SK-N-SH (cell line): ENCODE measurements at regions not wholly inside any gene's neighbourhood (a gene's known extent, or its start where the extent isn't known, plus 50 kb on each side); places are given as distances from the start of the nearest gene placed in this dataset.

Source experiments
- CTCF ChIA-PET: fragments of 300-600, 350-600 bp; formaldehyde crosslinking; extraction: SDS; loops from one replicate; lab custom pipeline; 2021; lab: Yijun Ruan, JAX
- POLR2A ChIA-PET: fragments of 350-600 bp; sonication (Branson Sonifier 250); formaldehyde crosslinking; extraction: SDS; loops from one replicate; lab custom pipeline; 2020; ENCODE audit warnings: antibody characterized with exemption, inconsistent platforms; lab: Yijun Ruan, JAX
- DNase-seq: peaks from one replicate; pipeline ENCODE4 v3.0.0; 2012
- H2AFZ ChIP-seq: fragments of 200-600 bp; sonication (generic); 2 replicates; pipeline ENCODE4 v1.8.1; 2016; ENCODE audit warnings: antibody characterized with exemption, mild to moderate bottlenecking, low read depth
- H3F3A ChIP-seq: fragments of 200-600 bp; sonication (generic); replicated peaks from 2 replicates; pipeline ENCODE3; 2016; ENCODE audit warnings: antibody characterized with exemption, mild to moderate bottlenecking; ENCODE audit not compliant: insufficient read depth
- H3K27ac ChIP-seq, 2 experiments: fragments of 200-500 bp in 1 of 2; fragments of 200-600 bp in 1 of 2; sonication (Bioruptor generic) in 1 of 2; sonication (generic), shearing (Covaris generic) in 1 of 2; 2 replicates each; pipeline versions ENCODE4 v1.5.1 to v1.6.1; 2014 to 2016; ENCODE audit warnings: low read depth in 2 of 2, inconsistent platforms in 1 of 2, low read length in 1 of 2, mild to moderate bottlenecking in 1 of 2, mixed read lengths in 1 of 2
- H3K27me3 ChIP-seq: fragments of 200-600 bp; sonication (generic), shearing (Covaris generic); 2 replicates; pipeline ENCODE4 v1.6.1; 2016; ENCODE audit warnings: mixed run types; ENCODE audit not compliant: insufficient read depth
- H3K36me3 ChIP-seq, 2 experiments: fragments of 200-500 bp in 1 of 2; fragments of 200-600 bp in 1 of 2; sonication (Bioruptor generic) in 1 of 2; sonication (generic) in 1 of 2; replicated peaks in 1 of 2; 2 replicates each; pipeline versions ENCODE3 to v1.5.1; 2014 to 2016; ENCODE audit warnings: low read length in 1 of 2, mild to moderate bottlenecking in 1 of 2; ENCODE audit not compliant: insufficient read depth in 2 of 2, control insufficient read depth in 1 of 2
- H3K4me1 ChIP-seq, 2 experiments: fragments of 200-500 bp in 1 of 2; fragments of 200-600 bp in 1 of 2; sonication (Bioruptor generic) in 1 of 2; sonication (generic), shearing (Covaris generic) in 1 of 2; 2 replicates each; pipeline versions ENCODE4 v1.5.1 to v1.6.1; 2014 to 2016; ENCODE audit warnings: low read depth in 1 of 2, low read length in 1 of 2, mixed run types in 1 of 2; ENCODE audit not compliant: insufficient read depth in 2 of 2, control insufficient read depth in 1 of 2
- H3K4me2 ChIP-seq: fragments of 200-600 bp; sonication (generic), shearing (Covaris generic); 2 replicates; pipeline ENCODE4 v1.6.1; 2017; ENCODE audit warnings: mixed run types
- H3K4me3 ChIP-seq, 2 experiments: fragments of 200-500 bp in 1 of 2; fragments of 200-600 bp in 1 of 2; sonication (Bioruptor generic) in 1 of 2; sonication (generic), shearing (Covaris generic) in 1 of 2; 2 replicates each; pipeline versions ENCODE4 v1.5.1 to v1.8.1; 2014 to 2016; ENCODE audit warnings: low read depth in 2 of 2, inconsistent platforms in 1 of 2, low read length in 1 of 2, mild to moderate bottlenecking in 1 of 2, mixed read lengths in 1 of 2, moderate library complexity in 1 of 2
- H3K79me2 ChIP-seq: fragments of 200-600 bp; sonication (generic); 2 replicates; pipeline ENCODE4 v1.8.1; 2017; ENCODE audit warnings: mild to moderate bottlenecking; ENCODE audit not compliant: insufficient read depth
- H3K9ac ChIP-seq: fragments of 200-600 bp; sonication (generic); 2 replicates; pipeline ENCODE4 v1.6.1; 2017; ENCODE audit warnings: mixed run types
- H3K9me2 ChIP-seq: fragments of 200-600 bp; sonication (generic); 2 replicates; pipeline ENCODE4 v1.6.1; 2017; ENCODE audit warnings: mixed run types
- H3K9me3 ChIP-seq: fragments of 200-600 bp; sonication (generic); 2 replicates; pipeline ENCODE4 v1.6.1; 2017; ENCODE audit warnings: mixed run types, mild to moderate bottlenecking, moderate library complexity
- H4K20me1 ChIP-seq: fragments of 200-600 bp; sonication (generic); 2 replicates; pipeline ENCODE4 v1.6.1; 2017; ENCODE audit warnings: mild to moderate bottlenecking, mixed run types; ENCODE audit not compliant: insufficient read depth
- CHD2 ChIP-seq: fragments of 150-350 bp; IDR thresholded peaks from 2 replicates; pipeline ENCODE4 v1.6.1; 2018; ENCODE audit warnings: low read length; ENCODE audit not compliant: partially characterized antibody
- CTCF ChIP-seq: fragments of 200-600 bp; sonication (generic); IDR thresholded peaks from 2 replicates; pipeline ENCODE4 v1.6.1; 2017; ENCODE audit warnings: antibody characterized with exemption, mild to moderate bottlenecking, moderate library complexity
- ELF1 ChIP-seq: IDR thresholded peaks from 2 replicates; pipeline ENCODE4 v1.4.0; 2012
- EP300 ChIP-seq, 2 experiments: IDR thresholded peaks; 2 replicates each; pipeline versions ENCODE4 v1.4.0 to v1.6.1; 2012; ENCODE audit warnings: borderline replicate concordance in 1 of 2, low read depth in 1 of 2, low read length in 1 of 2
- EZH2phosphoT487 ChIP-seq: fragments of 200-600 bp; sonication (generic); IDR thresholded peaks from 2 replicates; pipeline ENCODE4 v1.6.1; 2017; ENCODE audit warnings: low read depth, mixed run types, mild to moderate bottlenecking, antibody characterized with exemption, moderate library complexity, borderline replicate concordance
- FOSL2 ChIP-seq: IDR thresholded peaks from 2 replicates; pipeline ENCODE4 v1.4.0; 2012; ENCODE audit warnings: low read depth, mild to moderate bottlenecking, moderate library complexity, borderline replicate concordance
- GABPA ChIP-seq: IDR thresholded peaks from 2 replicates; pipeline ENCODE4 v1.4.0; 2012; ENCODE audit warnings: low read depth, mild to moderate bottlenecking
- MXI1 ChIP-seq: IDR thresholded peaks from 2 replicates; pipeline ENCODE4 v1.6.1; 2012; ENCODE audit warnings: mild to moderate bottlenecking, low read depth, low read length, improper control_type of control experiment
- NFIC ChIP-seq: IDR thresholded peaks from 2 replicates; pipeline ENCODE4 v1.4.0; 2012; ENCODE audit warnings: borderline replicate concordance
- NRF1 ChIP-seq: IDR thresholded peaks from 2 replicates; pipeline ENCODE4 v1.6.1; 2012; ENCODE audit warnings: low read depth, mild to moderate bottlenecking, low read length
- PBX3 ChIP-seq: IDR thresholded peaks from 2 replicates; pipeline ENCODE4; 2012
- POLR2AphosphoS5 ChIP-seq: IDR thresholded peaks from 2 replicates; pipeline ENCODE4 v1.6.1; 2012; ENCODE audit warnings: low read depth, low read length
- RCOR1 ChIP-seq: fragments of 150-350 bp; IDR thresholded peaks from 2 replicates; pipeline ENCODE4 v1.6.1; 2017; ENCODE audit warnings: antibody characterized with exemption, low read length
- REST ChIP-seq: IDR thresholded peaks from 2 replicates; pipeline ENCODE4 v1.6.1; 2012; ENCODE audit warnings: mild to moderate bottlenecking, low read depth, low read length, moderate library complexity
- RXRA ChIP-seq: IDR thresholded peaks from 2 replicates; pipeline ENCODE4 v1.4.0; 2012; ENCODE audit warnings: low read depth, mild to moderate bottlenecking, borderline replicate concordance
- TAF1 ChIP-seq: IDR thresholded peaks from 2 replicates; pipeline ENCODE4 v1.6.1; 2012; ENCODE audit warnings: low read depth, mild to moderate bottlenecking, low read length, moderate library complexity, borderline replicate concordance
- TEAD4 ChIP-seq: IDR thresholded peaks from 2 replicates; pipeline ENCODE4 v1.4.0; 2012; ENCODE audit warnings: mild to moderate bottlenecking, borderline replicate concordance; ENCODE audit not compliant: insufficient read depth
- USF1 ChIP-seq: IDR thresholded peaks from 2 replicates; pipeline ENCODE4 v1.4.0; 2012; ENCODE audit warnings: low read depth, borderline replicate concordance
- ZBTB33 ChIP-seq: IDR thresholded peaks from 2 replicates; pipeline ENCODE4 v1.4.0; 2012; ENCODE audit warnings: low read depth, borderline replicate concordance
- WGBS: methylation state at CpG from one replicate; pipeline ENCODE4 v1.1.6; 2017; ENCODE audit warnings: low lambda C conversion rate; 5-methylcytosine and 5-hydroxymethylcytosine counted together

GRCh38 chr3:39753391-39753790 lies 56.0 kb upstream of the MYRIP start:
- DNase-seq, result peak; percentile 12
- no peak overlapping the region for H3K9ac ChIP-seq
- H3K9me3 ChIP-seq, result no peaks in the 10 kb centered on the region
- H3K36me3 ChIP-seq, result no peaks in the 10 kb centered on the region
- 28% methylated on average over 1 of the region's 1 CpG for WGBS
- peak overlapping the region in 1 of 2 experiments; percentile 61; a peak in 2 of 4 replicates for H3K27ac ChIP-seq
- no peaks in the 10 kb centered on the region for H3K79me2 ChIP-seq
- H3K4me2 ChIP-seq, result no peak overlapping the region
- no peaks in the 10 kb centered on the region for H3K27me3 ChIP-seq
- ChIA-PET CTCF (no interaction called here), POLR2A (no interaction called here)
- H3F3A ChIP-seq, result no peaks in the 10 kb centered on the region
- no peaks in the 10 kb centered on the region for H4K20me1 ChIP-seq
- H3K4me1 ChIP-seq, result peaks cover 0 to 18% of the 10 kb centered on the region in 2 experiments; a peak in 2 of 4 replicates
- H3K9me2 ChIP-seq, result no peaks in the 10 kb centered on the region
- H3K4me3 ChIP-seq, result no peak overlapping the region
- no peak overlapping the region for H2AFZ ChIP-seq
- TF ChIP-seq ZBTB33 (no peak), EP300 (IDR thresholded peaks at IDR 0.05; ENCODE audit: borderline replicate concordance in 1 of 2, low read depth in 1 of 2, low read length in 1 of 2) (peak in 1 of 2 experiments; percentile 36; a peak in 1 of 4 replicates)

GRCh38 chr3:39754549-39754948 lies 54.9 kb upstream of the MYRIP start:
- Histone ChIP-seq H3K4me2 (no peak overlapping the region), H3K36me3 (no peaks in the 10 kb centered on the region), H3K9ac (no peak overlapping the region), H3K27ac (no peak overlapping the region), H3F3A (no peaks in the 10 kb centered on the region), H3K4me3 (no peak overlapping the region), H3K9me3 (no peaks in the 10 kb centered on the region), H4K20me1 (no peaks in the 10 kb centered on the region), H3K79me2 (no peaks in the 10 kb centered on the region), H3K27me3 (no peaks in the 10 kb centered on the region), H2AFZ (no peak overlapping the region), H3K4me1 (peaks cover 0 to 18% of the 10 kb centered on the region in 2 experiments; a peak in 2 of 4 replicates), H3K9me2 (no peaks in the 10 kb centered on the region)
- WGBS, result 31% methylated on average over 3 of the region's 3 CpGs
- ChIA-PET CTCF (interaction anchor here (1.2 kb wide), 1 partner anchor 58 kb away, joined by 3 read pairs; no protein-coding TSS in a partner anchor), POLR2A (no interaction called here)
- no peak for DNase-seq
- TF ChIP-seq RXRA (no peak), FOSL2 (no peak), CTCF (no peak), REST (no peak), TEAD4 (no peak), NRF1 (no peak), POLR2AphosphoS5 (no peak), RCOR1 (no peak), TAF1 (no peak), MXI1 (no peak), GABPA (no peak), EZH2phosphoT487 (no peak), ELF1 (no peak), EP300 (IDR thresholded peaks at IDR 0.05; ENCODE audit: borderline replicate concordance in 1 of 2, low read depth in 1 of 2, low read length in 1 of 2) (no peak), PBX3 (no peak), CHD2 (no peak), NFIC (no peak), USF1 (no peak)
